Transverse colon (tissue), 4 donors: ENCODE measurements at regions not wholly inside any gene's neighbourhood (a gene's known extent, or its start where the extent isn't known, plus 50 kb on each side); places are given as distances from the start of the nearest gene placed in this dataset.

Experiments
- DNase-seq: peaks from one replicate; pipeline ENCODE4 v3.0.0-alpha.2; 2019
- H3K27ac ChIP-seq, 4 donors: fragments of 200-600 bp; sonication (generic); 2 replicates each; pipeline ENCODE4 v1.5.1; 2016 to 2018; ENCODE audit warnings: inconsistent platforms in 4 of 4
- H3K27me3 ChIP-seq: fragments of 200-600 bp; sonication (generic); 2 replicates; pipeline ENCODE4 v1.5.1; 2017; ENCODE audit warnings: inconsistent platforms
- H3K36me3 ChIP-seq, 4 donors: fragments of 200-600 bp; sonication (generic); 2 replicates each; pipeline ENCODE4 v1.5.1; 2017 to 2019; ENCODE audit warnings: inconsistent platforms in 4 of 4
- H3K4me1 ChIP-seq, 4 donors: fragments of 200-600 bp; sonication (generic); 2 replicates each; pipeline ENCODE4 v1.5.1; 2017 to 2020; ENCODE audit warnings: inconsistent platforms in 4 of 4
- H3K4me3 ChIP-seq, 4 donors: fragments of 200-600 bp; sonication (generic); 1 replicate in 1 of 4; 2 replicates in 3 of 4; pipeline versions ENCODE4 v1.5.1 to v1.6.1; 2017 to 2019; ENCODE audit warnings: inconsistent platforms in 4 of 4
- H3K9me3 ChIP-seq, 2 donors: fragments of 200-600 bp; sonication (generic); 2 replicates each; pipeline ENCODE4 v1.5.1; 2017 to 2019; ENCODE audit warnings: inconsistent platforms in 2 of 2
- CTCF ChIP-seq, 5 experiments: fragments of 200-600 bp in 3 of 5; fragments of 450-650 bp in 2 of 5; sonication (generic) in 3 of 5; IDR thresholded peaks; 1 replicate in 2 of 5; 2 replicates in 3 of 5; pipeline ENCODE4 v1.5.1; 2016 to 2017; ENCODE audit warnings: antibody characterized with exemption in 5 of 5, inconsistent platforms in 3 of 5, mild to moderate bottlenecking in 2 of 5, moderate library complexity in 1 of 5
- EP300 ChIP-seq: sonication (generic); formaldehyde crosslinking; IDR thresholded peaks from one replicate; pipeline ENCODE4 v1.6.1; 2017; ENCODE audit warnings: antibody characterized with exemption, low read depth
- POLR2A ChIP-seq: fragments of 450-650 bp; IDR thresholded peaks from one replicate; pipeline ENCODE4 v1.6.1; 2016; ENCODE audit warnings: antibody characterized with exemption, mild to moderate bottlenecking, moderate library complexity
- POLR2AphosphoS5 ChIP-seq, 3 donors: sonication (generic); formaldehyde crosslinking; IDR thresholded peaks; one replicate each; pipeline ENCODE4 v1.6.1; 2016; ENCODE audit warnings: antibody characterized with exemption in 3 of 3
- WGBS, 2 donors: methylation state at CpG; one replicate each; pipeline ENCODE4 v1.1.5; 2018; ENCODE audit warnings: low coverage in 1 of 2; 5-methylcytosine and 5-hydroxymethylcytosine counted together
- in situ Hi-C, 4 donors: fragments of 200-750 bp; cut with MboI; loops; one replicate each; pipeline versions ENCODE4 v1.15.0 to v1.15.1; 2017; ENCODE audit warnings: low sequenced_read_pairs in 3 of 4, low pct_ligation_motif_present in 1 of 4, low pct_unique_long_range_greater_than_20kb in 1 of 4
- intact Hi-C: fragments of 100-400 bp; cut with DNase I; formaldehyde crosslinking; loops from one replicate; pipeline ENCODE4 v1.15.1; 2023; ENCODE audit warnings: low total_unique reads

- no peaks in the 10 kb centered on the region for H3K27me3 ChIP-seq
- TF ChIP-seq CTCF (IDR thresholded peaks at IDR 0.05) (no peak), EP300 (no peak), POLR2AphosphoS5 (IDR thresholded peaks at IDR 0.05) (no peak), POLR2A (no peak)
- H3K9me3 ChIP-seq: no peaks in the 10 kb centered on the region
- no peak overlapping the region for H3K4me3 ChIP-seq
- intact Hi-C loops: no loop called here
- H3K27ac ChIP-seq: no peak overlapping the region
- WGBS, 2 donors: 87% methylated on average over 1 of the region's 1 CpG; no CpG with 5 or more reads in 1 of the 2 donors
- in situ Hi-C loops: no loop called here
- DNase-seq: no peak
- no peaks in the 10 kb centered on the region for H3K36me3 ChIP-seq
- H3K4me1 ChIP-seq: no peaks in the 10 kb centered on the region
Measured at GRCh38 chr2:107278672-107279071, 392.7 kb upstream of the ST6GAL2 start.

GRCh38 chr2:107281637-107282036 is 395.7 kb upstream of the ST6GAL2 start:
- Histone ChIP-seq H3K27me3 (no peaks in the 10 kb centered on the region), H3K4me3 (no peak overlapping the region), H3K36me3 (no peaks in the 10 kb centered on the region), H3K27ac (no peak overlapping the region), H3K4me1 (no peaks in the 10 kb centered on the region), H3K9me3 (no peaks in the 10 kb centered on the region)
- intact Hi-C loops (no loop called here), in situ Hi-C loops (no loop called here)
- no peak for TF ChIP-seq POLR2A
- no peak for TF ChIP-seq POLR2AphosphoS5 (IDR thresholded peaks at IDR 0.05)
- no peak for TF ChIP-seq CTCF (IDR thresholded peaks at IDR 0.05)
- TF ChIP-seq EP300: no peak
- DNase-seq: no peak
- 71 to 78% methylated on average over 1 of the region's 1 CpG for WGBS, 2 donors

DNA sequence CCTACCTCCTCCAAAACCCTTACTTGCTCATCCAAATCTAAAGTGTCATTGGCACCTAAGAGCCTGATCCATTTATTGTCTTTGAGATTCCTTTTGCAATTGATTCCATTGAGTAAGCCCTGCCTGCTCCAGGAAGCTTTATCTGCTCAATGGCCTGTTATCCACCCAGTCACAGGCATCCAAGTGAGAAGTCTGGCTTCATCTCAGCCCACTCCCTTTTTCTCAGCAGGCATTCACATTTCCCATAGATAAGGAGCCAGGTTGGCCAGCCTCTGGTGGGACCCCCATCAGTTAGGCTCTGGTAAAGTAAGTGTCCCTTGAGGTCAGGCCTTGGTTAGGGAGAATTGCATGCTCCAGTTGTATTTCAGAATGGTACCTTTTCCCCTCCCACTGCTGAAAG is 396.2 kb upstream of the ST6GAL2 start:
- no peak for DNase-seq
- no peak overlapping the region for H3K27ac ChIP-seq
- no peaks in the 10 kb centered on the region for H3K9me3 ChIP-seq
- in situ Hi-C loops (no loop called here), intact Hi-C loops (no loop called here)
- H3K27me3 ChIP-seq: no peaks in the 10 kb centered on the region
- no peaks in the 10 kb centered on the region for H3K36me3 ChIP-seq
- H3K4me1 ChIP-seq: no peaks in the 10 kb centered on the region
- H3K4me3 ChIP-seq: no peak overlapping the region
- TF ChIP-seq POLR2A (no peak), EP300 (no peak), POLR2AphosphoS5 (IDR thresholded peaks at IDR 0.05) (no peak), CTCF (IDR thresholded peaks at IDR 0.05) (no peak)

DNA sequence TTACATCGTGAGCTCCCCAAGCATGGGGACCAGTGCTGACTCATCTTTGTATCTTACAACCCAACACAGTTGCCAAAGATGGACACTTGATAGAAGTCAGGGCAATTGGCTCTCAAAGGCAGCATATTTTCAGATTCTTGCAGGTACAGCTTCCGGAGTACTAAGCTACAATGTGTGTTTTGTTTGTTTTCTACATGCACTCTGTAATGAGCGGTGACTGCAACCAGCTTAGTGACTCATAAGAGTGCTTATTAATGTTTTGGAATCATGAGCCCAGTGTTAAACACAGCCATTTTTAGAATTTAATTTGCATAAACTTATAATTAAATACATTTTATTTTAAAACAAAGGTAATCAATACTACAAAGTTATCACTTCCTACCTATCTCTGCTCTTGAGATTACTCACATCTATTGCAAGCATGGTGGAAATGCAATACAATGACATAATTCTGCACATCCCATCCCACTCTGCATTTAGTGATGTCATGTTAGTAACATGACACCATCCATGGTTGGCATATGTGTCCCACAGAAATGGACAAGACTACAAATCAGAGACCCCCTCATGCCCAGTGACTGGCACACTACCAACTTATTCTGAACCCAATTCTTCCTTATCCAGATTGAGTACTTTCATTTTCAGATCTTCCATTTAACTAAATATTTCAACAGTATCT is 399.8 kb upstream of the ST6GAL2 start:
- no peaks in the 10 kb centered on the region for H3K4me1 ChIP-seq
- no peaks in the 10 kb centered on the region for H3K27me3 ChIP-seq
- no peak for TF ChIP-seq POLR2A
- no peak for TF ChIP-seq POLR2AphosphoS5 (IDR thresholded peaks at IDR 0.05)
- no peak for TF ChIP-seq CTCF (IDR thresholded peaks at IDR 0.05)
- no peak for TF ChIP-seq EP300
- 83 to 88% methylated on average over 2 to 3 of the region's 3 CpGs for WGBS, 2 donors
- H3K9me3 ChIP-seq: no peaks in the 10 kb centered on the region
- H3K36me3 ChIP-seq: no peaks in the 10 kb centered on the region
- H3K27ac ChIP-seq: no peak overlapping the region
- in situ Hi-C loops (no loop called here), intact Hi-C loops (no loop called here)
- no peak overlapping the region for H3K4me3 ChIP-seq
- DNase-seq: no peak
